OCI-LY1 (cell line): ENCODE measurements at regions not wholly inside any gene's neighbourhood (a gene's known extent, or its start where the extent isn't known, plus 50 kb on each side); places are given as distances from the start of the nearest gene placed in this dataset.

Experiments used
- CTCF ChIP-seq: fragments of 200-600 bp; sonication (generic), shearing (Covaris generic); IDR thresholded peaks from 2 replicates; pipeline ENCODE4 v1.5.1; 2017; ENCODE audit warnings: mild to moderate bottlenecking, antibody characterized with exemption, low read length, moderate library complexity, mixed read lengths
- EZH2 ChIP-seq: fragments of 200-600 bp; sonication (generic), shearing (Covaris generic); IDR thresholded peaks from 2 replicates; pipeline ENCODE4 v1.8.0; 2017; ENCODE audit warnings: borderline replicate concordance, mixed run types, mild to moderate bottlenecking, antibody characterized with exemption, low read length, moderate library complexity, mixed read lengths

- TF ChIP-seq CTCF, result no peak
- no peak for TF ChIP-seq EZH2
Measured at GRCh38 chr3:72307438-72308115, 522.6 kb upstream of the PROK2 start.
